ENCODE measurements at regions not wholly inside any gene's neighbourhood (a gene's known extent, or its start where the extent isn't known, plus 50 kb on each side); places are given as distances from the start of the nearest gene placed in this dataset.

DNA sequence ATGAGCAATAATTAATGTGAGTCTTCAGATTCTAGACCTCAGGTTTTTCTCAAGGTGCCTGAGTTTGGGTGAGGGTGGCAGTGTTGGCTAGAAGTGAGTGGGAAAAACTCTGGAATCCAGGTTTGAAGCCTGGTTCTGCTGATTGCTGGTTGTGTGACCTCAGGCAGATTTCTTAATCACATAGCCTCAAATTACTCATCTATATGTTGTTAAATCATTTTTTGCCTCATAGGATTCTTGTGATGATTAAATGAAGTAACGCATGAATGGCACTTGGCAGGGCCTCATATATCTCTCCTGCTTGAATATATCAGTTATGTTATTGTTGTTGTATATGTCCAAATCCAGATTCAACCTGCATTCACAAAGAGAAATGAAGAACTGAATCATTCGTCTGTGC lies 60.5 kb downstream of the NR2F2 start:
- H4K20me1 ChIP-seq (ENCODE audit: insufficient read depth, low read length) = no peaks in the 10 kb centered on the region
- in situ Hi-C loops (cut with HindIII; ENCODE audit: extremely low pct_ligation_motif_present, low pct_unique_long_range_greater_than_20kb) (no loop called here), intact Hi-C loops (cut with micrococcal nuclease; ENCODE audit: unreplicated experiment) (no loop called here)
- H3K36me3 ChIP-seq (replicated peaks in 1 of 2; ENCODE audit: control insufficient read depth in 1 of 2, insufficient read depth in 2 of 2, low read length in 2 of 2) = no peaks in the 10 kb centered on the region
- no TSS peak for BruUV-seq (replicated peaks)
- H3K27me3 ChIP-seq (ENCODE audit: control insufficient read depth in 1 of 2, insufficient read depth in 2 of 2, low read length in 2 of 2) = peaks cover 0 to 4% of the 10 kb centered on the region in 2 experiments; a peak in 1 of 5 replicates
- no peak overlapping the region for H3K4me2 ChIP-seq (ENCODE audit: low read depth, low read length)
- 67% methylated on average over 2 of the region's 2 CpGs for WGBS (ENCODE audit: low lambda C conversion rate)
- H3K4me3 ChIP-seq (replicated peaks in 1 of 3; ENCODE audit: insufficient read depth in 1 of 3, low read depth in 2 of 3, low read length in 3 of 3) = no peak overlapping the region
- TF ChIP-seq ZNF460 (CRISPR knock-in tag; IDR thresholded peaks at IDR 0.05; ENCODE audit: borderline replicate concordance) (no peak), CBX2 (IDR thresholded peaks at IDR 0.05; ENCODE audit: low read depth, low read length) (no peak), CBX2 (CRISPR knock-in tag; IDR thresholded peaks at IDR 0.05; ENCODE audit: low read depth) (no peak), ISL2 (CRISPR knock-in tag; IDR thresholded peaks at IDR 0.05) (no peak), NFRKB (IDR thresholded peaks at IDR 0.05) (no peak), ZSCAN22 (CRISPR knock-in tag; IDR thresholded peaks at IDR 0.05) (no peak), RXRB (CRISPR knock-in tag; IDR thresholded peaks at IDR 0.05; ENCODE audit: borderline replicate concordance) (no peak), ZNF790 (CRISPR knock-in tag; IDR thresholded peaks at IDR 0.05; ENCODE audit: borderline replicate concordance) (no peak), ZNF160 (CRISPR knock-in tag; IDR thresholded peaks at IDR 0.05) (no peak), ONECUT2 (CRISPR knock-in tag; IDR thresholded peaks at IDR 0.05) (no peak), MIXL1 (CRISPR knock-in tag; IDR thresholded peaks at IDR 0.05) (no peak), ZC3H13 (CRISPR knock-in tag; IDR thresholded peaks at IDR 0.05) (no peak)
- TF ChIP-seq, protein P1, sequence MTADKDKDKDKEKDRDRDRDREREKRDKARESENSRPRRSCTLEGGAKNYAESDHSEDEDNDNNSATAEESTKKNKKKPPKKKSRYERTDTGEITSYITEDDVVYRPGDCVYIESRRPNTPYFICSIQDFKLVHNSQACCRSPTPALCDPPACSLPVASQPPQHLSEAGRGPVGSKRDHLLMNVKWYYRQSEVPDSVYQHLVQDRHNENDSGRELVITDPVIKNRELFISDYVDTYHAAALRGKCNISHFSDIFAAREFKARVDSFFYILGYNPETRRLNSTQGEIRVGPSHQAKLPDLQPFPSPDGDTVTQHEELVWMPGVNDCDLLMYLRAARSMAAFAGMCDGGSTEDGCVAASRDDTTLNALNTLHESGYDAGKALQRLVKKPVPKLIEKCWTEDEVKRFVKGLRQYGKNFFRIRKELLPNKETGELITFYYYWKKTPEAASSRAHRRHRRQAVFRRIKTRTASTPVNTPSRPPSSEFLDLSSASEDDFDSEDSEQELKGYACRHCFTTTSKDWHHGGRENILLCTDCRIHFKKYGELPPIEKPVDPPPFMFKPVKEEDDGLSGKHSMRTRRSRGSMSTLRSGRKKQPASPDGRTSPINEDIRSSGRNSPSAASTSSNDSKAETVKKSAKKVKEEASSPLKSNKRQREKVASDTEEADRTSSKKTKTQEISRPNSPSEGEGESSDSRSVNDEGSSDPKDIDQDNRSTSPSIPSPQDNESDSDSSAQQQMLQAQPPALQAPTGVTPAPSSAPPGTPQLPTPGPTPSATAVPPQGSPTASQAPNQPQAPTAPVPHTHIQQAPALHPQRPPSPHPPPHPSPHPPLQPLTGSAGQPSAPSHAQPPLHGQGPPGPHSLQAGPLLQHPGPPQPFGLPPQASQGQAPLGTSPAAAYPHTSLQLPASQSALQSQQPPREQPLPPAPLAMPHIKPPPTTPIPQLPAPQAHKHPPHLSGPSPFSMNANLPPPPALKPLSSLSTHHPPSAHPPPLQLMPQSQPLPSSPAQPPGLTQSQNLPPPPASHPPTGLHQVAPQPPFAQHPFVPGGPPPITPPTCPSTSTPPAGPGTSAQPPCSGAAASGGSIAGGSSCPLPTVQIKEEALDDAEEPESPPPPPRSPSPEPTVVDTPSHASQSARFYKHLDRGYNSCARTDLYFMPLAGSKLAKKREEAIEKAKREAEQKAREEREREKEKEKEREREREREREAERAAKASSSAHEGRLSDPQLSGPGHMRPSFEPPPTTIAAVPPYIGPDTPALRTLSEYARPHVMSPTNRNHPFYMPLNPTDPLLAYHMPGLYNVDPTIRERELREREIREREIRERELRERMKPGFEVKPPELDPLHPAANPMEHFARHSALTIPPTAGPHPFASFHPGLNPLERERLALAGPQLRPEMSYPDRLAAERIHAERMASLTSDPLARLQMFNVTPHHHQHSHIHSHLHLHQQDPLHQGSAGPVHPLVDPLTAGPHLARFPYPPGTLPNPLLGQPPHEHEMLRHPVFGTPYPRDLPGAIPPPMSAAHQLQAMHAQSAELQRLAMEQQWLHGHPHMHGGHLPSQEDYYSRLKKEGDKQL (CRISPR knock-in tag; IDR thresholded peaks at IDR 0.05; ENCODE audit: low read depth) = no peak
- TF ChIP-seq, protein P2, sequence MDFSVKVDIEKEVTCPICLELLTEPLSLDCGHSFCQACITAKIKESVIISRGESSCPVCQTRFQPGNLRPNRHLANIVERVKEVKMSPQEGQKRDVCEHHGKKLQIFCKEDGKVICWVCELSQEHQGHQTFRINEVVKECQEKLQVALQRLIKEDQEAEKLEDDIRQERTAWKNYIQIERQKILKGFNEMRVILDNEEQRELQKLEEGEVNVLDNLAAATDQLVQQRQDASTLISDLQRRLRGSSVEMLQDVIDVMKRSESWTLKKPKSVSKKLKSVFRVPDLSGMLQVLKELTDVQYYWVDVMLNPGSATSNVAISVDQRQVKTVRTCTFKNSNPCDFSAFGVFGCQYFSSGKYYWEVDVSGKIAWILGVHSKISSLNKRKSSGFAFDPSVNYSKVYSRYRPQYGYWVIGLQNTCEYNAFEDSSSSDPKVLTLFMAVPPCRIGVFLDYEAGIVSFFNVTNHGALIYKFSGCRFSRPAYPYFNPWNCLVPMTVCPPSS (IDR thresholded peaks at IDR 0.05) = no peak
- CTCF ChIA-PET (ENCODE audit: low intra/inter-chr PET ratio, low total read pairs) = no interaction called here
- FAIRE-seq (no peak), DNase-seq (ENCODE audit: low spot score) (no peak), ATAC-seq (no peak)
- peaks cover 7% of the 10 kb centered on the region; the same call in 1 of the 2 replicates for H3K4me1 ChIP-seq (ENCODE audit: insufficient read depth, low read length)
- H3K9ac ChIP-seq (ENCODE audit: insufficient read depth, low read depth, low read length) = no peak overlapping the region
- H3K27ac ChIP-seq (ENCODE audit: extremely low read length, insufficient read depth, low read length) = no peak overlapping the region
- POLR2A ChIA-PET = no interaction called here
- no peaks in the 10 kb centered on the region for H3K79me2 ChIP-seq (ENCODE audit: insufficient read depth, low read length)
- no peaks in the 10 kb centered on the region for H3K9me3 ChIP-seq (ENCODE audit: low read length)
- no peak overlapping the region for H2AFZ ChIP-seq (ENCODE audit: low read length)

Data from HepG2 (cell line).